ENCODE measurements at regions not wholly inside any gene's neighbourhood (a gene's known extent, or its start where the extent isn't known, plus 50 kb on each side); places are given as distances from the start of the nearest gene placed in this dataset.

DNA sequence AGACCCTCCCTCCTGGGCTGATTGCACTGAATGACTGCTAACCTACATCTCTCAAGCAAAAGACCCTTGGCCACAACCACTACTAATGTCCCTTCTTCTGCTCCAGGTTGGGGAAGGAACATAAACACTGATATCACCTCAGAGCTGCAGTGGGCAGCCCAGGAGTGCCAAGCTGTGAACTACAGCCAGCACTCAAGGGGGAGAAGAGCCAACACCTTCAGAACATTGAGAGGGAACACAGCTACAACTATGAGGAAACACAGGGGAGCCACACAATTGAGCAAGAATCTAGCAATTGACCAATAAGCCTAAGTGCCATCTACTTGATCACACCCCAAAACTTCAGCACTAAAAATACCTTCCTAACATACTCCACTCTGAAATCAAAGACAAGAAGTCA, 222.8 kb downstream of the SPATA18 start:
- DNase-seq (ENCODE audit: low spot score) = no peak

DNA sequence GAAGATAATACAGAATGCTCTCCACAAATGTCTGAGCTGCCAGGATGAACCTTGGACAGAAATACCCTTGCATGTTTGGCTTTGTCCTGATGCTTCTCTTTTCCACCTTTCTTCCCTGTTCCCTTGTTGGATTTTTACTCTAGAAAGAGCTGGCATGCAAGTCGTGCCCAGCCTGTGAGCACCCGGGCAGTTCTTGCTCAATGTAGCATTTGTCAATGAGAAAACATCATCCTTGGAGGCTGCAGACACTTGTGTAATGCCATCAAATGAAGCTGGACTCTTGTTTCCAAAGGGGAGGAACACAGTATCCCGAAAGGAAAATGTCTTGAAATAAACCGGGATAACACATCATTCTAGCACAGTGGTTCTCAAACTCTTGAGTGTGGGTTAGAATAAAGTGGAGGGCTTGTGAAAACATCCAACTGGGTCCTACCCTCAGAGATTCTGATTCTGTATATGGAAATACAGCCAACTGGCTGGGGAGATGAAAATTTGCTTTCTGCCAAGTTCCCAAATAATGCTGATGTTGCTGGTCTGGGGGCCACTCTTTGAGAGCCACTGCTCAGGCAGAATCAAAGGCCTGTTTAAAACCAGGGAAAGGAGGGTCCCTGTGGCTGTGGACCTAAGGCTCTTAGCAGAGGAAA, 237.2 kb downstream of the SPATA18 start:
- no peak for DNase-seq (ENCODE audit: low spot score)

DNA sequence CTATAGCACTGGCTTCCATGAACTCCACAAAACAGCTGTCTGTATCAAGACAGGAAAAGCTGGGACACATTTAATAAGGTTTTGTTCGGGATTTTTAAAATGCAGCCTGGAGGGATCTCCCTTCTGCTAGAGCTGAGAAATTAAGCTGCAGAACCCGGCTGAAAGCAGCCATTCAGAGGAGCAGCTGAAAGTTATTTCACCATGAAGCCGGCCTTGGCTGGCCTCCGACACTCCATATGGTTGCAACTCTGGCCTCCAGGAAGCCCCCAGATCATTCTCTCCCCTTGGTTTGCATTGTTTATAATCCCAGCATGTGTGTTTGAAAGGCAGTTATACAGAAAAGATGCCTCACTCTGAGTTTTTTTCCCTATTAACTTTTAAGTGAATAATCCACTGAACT, 239.4 kb downstream of the SPATA18 start:
- DNase-seq (ENCODE audit: low spot score) = peak; percentile 84

DNA sequence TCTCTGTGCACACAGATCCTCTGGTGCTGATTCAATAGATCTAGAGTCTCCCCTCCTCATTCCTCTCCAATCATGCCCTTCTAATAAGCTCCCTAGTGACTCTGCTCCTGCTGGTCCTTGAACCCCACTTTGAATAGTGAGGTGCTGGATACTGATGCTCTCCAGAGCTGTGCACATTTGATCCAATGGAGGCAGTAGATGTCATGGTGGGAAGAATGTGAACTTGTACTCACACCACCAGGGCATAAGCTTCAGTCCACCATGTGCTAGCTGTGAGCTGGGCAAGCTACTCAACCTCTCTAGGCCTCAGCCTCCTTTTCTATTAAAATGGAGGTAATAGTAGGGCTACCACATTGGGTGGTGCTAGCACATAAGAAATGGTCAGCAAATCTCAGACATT, 241.1 kb downstream of the SPATA18 start:
- no peak for DNase-seq (ENCODE audit: low spot score)

DNA sequence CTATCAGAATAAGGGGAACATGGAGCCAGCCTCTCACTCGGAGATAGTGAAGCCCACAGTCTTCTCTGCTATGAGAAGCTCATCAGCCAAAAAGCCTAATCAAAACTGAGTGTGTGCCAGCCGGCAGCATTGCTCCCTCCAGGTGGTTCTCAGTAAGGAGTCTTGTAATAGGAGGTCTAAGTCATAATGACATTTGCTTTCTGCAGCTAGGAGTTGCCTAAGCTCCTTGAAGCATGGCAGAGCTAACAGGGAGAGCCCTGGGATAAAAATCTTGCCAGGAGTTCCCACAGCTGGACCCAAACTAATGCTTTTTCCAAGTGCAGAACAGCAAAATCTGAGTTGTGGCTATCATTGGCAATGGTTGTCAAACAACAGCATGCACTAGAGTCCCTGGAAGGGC, 245.2 kb downstream of the SPATA18 start:
- no peak for DNase-seq (ENCODE audit: low spot score)

DNA sequence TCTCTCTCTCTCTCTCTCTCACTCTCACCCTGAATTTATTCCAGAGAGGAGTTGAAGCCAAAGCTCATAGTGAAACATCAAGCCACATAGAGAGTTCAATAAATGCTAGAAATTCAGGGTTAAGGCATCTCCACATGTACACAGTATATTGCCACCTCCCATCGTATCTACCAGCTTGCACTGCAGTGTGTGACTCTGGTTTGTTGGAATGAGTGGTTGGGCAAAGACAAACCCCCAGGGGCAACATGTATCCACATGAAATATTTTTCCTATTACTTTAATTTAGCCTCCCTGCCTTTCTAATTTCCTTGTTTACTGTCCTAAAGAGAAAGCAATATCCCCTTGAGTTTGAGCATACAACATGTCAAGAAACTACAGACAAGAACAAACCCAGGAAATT, 247.3 kb downstream of the SPATA18 start:
- no peak for DNase-seq (ENCODE audit: low spot score)

DNA sequence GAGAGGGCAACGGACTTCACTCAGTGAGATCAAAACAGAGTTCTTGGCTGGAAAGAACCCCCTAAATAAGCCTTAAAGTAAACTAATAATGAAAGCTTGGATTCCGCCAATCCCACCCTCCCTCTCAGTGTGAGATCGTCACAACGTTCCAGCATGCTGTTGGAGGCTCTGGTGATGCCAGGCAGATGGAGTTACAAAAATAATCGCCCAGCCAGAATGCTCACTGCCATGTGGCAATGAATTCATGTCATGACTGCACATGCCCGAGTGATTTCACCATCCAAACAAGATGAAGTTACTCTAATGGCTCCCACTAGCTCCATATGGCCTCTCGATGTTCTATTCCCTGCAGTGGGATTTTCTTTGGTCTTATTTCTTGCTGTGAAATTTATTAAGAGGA, 248.0 kb downstream of the SPATA18 start:
- DNase-seq (ENCODE audit: low spot score) = no peak

DNA sequence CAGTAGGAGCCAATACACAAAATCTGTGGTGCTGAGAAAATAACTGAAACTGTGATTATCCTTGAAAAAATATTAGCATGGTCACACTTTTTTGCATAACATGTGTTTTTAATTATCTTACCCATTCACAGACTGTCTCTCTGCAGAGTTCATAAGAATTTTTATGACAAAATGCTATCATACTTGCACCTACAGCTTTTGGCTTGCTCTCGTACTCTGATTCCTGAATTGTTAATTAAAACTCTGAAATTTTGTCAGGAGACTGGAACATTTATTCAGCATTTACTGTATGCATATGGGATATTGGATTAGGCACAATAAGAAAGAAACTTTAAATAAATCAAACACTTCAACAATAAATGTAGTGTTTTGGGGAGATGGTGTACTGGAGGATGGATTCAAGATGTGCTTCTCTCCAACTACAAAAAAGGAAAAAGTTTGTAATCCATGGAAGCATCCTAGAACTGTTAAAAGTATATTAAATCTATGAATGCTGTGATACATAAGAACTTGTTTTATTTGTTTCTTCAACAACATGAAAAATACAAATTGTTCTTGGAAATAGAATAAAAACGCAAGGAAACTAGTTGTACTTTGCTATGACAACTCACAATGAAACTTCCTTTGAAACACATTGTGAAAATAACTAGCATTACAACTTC, 260.5 kb downstream of the SPATA18 start:
- no peak for DNase-seq (ENCODE audit: low spot score)

DNA sequence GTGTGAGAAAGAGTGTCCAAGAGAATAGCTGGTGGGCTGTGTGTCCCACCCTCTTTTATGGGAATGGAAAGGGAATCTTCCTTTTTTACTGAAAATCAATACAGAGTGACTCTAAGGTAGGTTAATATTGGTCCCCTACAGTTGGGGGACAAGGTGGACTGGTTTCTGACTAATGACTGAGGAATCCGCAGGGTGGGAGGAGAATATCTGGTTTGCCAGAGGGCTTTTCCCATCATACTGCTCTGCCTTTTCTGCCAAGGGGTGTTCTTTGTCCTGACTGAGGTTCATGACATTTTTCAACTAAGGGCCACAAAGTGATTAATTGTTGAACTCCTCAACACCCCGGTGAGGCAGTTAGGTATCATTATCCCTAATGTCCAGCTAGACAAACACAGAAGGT, 261.6 kb downstream of the SPATA18 start:
- no peak for DNase-seq (ENCODE audit: low spot score)

DNA sequence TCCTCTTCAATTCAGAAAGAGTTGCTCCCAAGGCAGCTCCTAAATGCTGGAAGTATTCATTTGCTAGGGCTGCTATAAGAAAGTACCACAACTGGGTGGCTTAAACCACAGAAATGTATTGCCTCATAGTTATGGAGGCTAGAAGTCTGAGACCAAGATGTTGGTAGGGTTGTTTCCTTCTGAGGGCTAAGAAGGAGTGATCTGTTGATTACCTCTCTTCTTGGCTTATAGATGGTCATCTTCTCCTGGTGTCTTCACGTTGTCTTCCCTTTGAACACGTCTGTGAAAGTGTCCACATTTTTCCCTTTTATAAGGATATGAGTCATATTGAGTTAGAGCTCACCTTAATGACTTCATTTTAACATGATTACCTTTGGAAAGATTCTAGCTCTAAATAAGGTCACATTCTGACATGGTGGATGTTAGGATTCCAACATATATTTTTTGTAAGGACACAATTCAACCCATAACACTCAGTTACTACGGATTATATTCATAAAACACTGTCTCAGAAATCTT, 266.3 kb downstream of the SPATA18 start:
- no peak for DNase-seq (ENCODE audit: low spot score)

DNA sequence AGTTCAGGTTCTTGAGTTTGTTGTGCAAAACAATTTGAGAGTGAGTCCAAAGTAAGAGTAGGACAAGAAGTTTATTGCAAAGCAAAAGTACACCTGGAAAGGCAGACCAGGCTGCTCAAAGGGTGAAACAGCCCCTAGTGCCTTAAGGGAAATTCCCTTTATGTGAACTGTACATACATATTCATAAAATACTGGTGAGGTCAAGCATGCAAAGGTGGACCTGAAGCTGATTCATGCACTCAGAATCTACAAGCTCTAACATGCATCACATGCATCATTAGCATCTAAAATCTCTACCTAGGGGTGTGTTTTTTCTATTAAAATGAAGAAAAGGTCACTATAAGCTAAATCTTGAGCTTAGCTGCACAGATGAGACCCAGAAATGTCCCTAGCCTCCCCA, 266.9 kb downstream of the SPATA18 start:
- no peak for DNase-seq (ENCODE audit: low spot score)

DNA sequence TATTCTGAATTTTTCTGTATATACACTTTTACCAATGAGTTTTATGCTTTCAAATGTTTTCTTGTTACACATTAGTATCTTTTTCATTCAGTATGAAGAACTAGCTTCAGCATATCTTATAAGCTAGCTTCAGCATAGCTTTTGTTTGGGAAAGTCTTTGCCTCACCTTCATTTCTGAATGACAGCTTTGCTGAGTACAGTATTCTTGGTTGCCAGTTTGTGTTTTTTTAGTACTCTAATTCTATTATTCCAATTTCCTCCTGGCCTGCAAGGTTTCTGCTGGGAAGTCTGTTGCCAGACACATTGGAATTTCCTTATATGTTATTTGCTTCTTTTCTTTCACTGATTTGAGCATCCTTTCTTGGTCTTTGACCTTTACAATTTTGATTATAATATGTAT, 278.8 kb downstream of the SPATA18 start:
- DNase-seq (ENCODE audit: low spot score) = no peak

DNA sequence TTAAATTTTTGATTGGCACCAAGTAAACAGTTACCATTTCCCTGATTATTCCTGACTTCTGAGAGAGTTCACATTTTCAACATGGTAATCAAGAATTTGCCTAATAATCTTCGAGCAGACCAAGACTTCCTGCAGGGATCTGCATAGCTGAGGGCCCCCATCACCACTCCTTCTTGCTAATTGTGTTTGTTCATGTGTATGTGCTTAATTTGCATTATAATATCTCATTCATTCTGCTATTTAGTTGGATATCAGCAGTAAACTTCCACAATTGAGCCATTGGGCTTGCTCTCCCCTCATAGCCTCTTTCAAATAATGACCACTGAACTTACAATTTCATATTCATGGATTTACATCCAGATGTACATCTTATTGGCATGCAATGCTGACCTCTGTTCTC, 292.5 kb downstream of the SPATA18 start:
- no peak for DNase-seq (ENCODE audit: low spot score)

DNA sequence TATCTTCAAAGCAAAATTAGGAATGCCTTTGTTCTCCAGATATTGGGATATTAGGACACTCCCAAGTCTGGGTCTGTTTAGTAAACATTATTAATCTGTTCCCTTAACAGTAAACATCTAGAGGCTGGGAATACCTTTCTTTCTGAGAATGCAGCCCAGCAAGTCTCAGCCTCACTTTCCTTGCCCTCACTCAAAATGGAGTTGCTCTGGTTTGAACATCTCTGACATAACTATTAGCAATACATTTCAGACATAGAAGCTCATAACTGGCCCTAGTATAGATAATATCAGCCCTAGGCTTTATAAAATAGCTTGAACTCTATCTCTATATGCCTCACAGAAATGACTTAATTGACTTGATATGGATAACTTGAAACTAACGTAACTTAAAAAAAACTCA, 299.8 kb downstream of the SPATA18 start:
- DNase-seq (ENCODE audit: low spot score) = no peak

DNA sequence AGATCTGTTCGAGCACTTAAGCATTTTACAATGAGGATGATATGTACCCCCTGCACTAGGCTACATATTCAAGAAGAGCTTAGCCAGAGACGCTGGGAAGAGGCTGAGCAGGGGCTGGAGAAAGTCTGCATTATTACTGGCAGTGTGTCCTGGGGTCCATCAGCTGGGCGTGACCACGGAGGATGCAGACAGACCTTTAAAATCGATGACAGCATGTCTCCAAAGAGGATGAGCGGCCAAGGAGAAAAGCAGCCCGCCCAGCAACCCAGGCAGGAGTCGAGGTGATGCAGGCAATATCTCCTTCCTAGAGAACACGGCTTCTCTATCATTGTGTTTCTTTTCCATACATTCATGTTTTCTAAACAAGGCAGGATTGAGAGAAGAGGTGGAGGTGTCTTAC, 300.7 kb downstream of the USP46 start:
- no peak for DNase-seq (ENCODE audit: low spot score)

DNA sequence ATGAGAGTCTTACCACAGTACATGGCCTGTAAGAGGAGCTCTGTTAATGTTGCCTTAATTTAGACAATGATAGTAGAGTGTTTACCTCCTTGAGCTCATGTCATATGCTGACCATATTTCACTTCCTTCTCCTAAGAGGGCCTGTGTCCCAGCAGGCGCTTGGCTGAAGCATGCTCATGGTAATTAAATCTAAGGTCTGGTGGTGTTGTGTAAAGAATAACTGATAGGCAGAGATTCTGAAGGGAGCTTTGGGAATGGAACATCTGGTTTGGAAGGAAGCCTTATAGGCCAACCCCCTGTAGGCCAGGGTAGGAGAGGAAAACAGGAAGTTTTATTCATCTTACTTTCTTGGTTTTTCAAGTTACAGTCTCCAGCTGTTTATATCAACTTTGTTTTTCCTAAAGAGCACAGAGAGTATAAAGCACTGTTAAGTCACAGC, 300.2 kb downstream of the USP46 start:
- DNase-seq (ENCODE audit: low spot score) = no peak

DNA sequence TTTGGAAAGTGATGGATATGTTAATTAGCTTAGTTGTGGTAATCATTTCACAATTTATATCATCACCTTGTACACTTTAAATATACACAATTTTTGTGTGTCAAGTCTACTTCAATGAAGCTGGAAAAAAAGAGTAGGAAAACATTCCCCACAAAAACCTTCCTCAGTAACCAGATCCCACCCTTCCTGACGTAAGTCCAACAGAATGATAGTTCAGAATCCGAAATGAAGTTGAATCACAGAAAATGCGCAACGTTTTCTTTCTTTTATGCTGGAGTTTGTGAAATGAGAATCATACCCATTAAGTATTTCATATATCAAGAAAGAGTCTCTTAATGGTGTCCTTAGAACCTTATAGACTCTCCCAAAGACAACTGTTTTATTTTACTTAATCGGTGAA, 292.9 kb downstream of the USP46 start:
- no peak for DNase-seq (ENCODE audit: low spot score)

DNA sequence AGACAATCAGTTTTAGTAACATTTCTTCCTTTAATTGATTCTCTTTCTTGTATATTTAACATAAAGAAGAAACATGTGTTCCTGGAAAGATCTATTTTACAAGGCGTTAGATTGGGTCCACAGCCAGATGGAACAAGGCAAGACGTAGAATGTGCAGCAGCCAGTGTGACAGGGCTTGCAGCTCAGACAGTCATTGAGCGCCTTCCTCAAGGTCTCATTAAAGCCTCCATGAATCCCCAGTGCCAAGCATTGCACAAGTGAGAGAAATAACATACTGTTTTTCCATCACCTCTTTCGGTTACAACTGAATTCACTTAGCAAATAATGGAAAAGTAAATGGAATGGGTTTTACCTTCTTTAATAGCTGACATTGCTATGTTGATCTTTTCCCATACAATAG, 292.5 kb downstream of the USP46 start:
- no peak for DNase-seq (ENCODE audit: low spot score)

DNA sequence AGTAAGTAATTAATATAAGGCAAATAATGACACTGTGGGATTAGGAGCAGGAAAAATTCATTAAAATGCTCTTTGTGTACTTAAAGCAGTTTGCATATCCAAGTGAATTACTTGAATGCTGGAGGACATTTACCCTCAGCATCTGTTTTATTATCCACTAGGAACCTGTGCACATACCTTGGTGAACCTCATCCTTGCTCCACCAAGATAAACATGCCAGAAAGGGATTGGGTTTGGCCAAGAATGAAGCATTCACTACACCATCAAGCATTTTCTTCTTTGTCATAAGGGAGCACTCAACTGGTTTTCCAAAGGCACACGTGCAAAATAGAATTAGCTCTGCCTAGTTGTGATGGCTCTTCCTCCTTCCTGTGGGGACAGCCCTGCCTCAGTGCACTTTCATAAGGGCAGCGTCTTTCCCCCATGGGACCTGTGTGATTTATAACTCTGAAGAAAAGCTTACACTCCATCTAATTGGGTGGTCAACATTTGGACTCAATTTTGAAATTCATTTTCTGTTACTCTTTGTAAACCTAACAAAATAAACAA, 291.7 kb downstream of the USP46 start:
- no peak for DNase-seq (ENCODE audit: low spot score)

DNA sequence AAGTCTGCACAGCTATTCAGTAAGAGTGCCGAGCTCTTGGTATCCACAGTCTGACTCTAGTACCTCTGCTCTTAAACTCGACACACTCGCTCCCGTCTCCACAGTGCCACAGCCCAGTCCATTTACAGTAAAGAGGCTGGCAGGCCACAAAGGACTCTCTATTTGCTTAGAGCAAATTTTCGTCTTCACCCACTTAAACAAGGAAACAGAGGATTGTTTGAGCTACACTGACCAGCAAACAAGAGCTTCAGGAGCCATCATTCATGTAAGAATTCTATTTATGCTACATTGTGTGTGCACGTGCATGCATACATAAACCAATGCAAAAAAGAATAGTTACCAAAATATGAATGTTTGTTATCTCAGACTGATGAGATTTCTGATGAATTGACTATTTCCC, 290.2 kb downstream of the USP46 start:
- DNase-seq (ENCODE audit: low spot score) = no peak

DNA sequence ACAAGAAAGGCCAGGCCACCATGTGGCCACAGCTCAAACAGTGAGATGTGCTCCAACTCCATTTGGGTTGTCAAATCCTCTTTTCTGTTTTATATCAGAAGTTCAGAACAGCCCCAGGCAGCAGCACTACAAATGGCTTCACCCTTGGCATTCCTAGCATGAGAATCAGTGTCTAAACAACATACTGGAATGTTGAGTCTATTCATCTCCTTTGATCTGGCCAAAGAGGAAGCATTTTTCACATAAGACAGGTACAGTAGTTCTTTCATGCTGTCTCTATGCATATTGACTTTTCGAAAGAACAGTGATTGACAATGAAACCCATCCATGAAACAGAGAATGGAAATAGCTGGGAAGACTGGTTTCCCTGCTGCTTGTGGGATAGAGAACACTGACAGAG, 289.5 kb downstream of the USP46 start:
- DNase-seq (ENCODE audit: low spot score) = peak; percentile 48

DNA sequence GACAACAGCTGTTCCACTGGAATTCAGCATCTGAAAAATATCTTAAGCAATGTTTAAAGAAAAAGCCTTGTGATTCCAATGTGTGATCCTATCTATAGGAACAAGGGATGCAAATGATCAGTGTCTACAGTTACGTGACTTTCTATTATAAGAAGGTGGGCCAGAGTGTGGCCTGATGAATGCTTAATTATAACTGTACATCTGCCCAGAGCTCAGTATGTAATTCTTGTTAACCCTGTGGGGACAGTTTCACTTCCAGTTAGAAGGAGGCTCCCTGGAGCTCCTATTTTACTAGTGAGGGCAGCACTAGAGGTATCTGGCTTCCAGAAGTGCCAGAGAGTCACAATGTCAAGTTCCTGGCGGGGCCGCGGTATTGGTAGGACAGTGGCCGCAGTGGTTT, 288.5 kb downstream of the USP46 start:
- no peak for DNase-seq (ENCODE audit: low spot score)

DNA sequence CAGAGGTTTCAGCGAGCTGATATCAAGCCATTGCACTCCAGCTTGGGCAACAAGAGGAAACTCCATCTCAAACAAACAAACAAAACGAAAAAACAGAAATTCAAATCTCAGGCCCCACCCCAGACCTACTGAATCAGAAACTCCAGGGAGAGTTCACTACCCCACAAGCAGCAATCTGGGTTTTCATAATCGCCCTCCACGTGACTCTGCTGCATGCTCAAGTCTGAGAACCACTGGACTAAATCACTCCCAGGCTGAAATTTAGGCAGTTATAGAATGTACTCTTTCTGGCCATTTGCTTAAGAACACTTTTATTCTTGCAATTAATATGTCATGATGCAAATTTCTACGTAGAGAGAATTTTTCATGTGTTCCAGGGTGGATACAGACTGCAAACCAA, 287.3 kb downstream of the USP46 start:
- DNase-seq (ENCODE audit: low spot score) = no peak
